Muscle layer of duodenum (tissue), 2 donors: ENCODE measurements at regions not wholly inside any gene's neighbourhood (a gene's known extent, or its start where the extent isn't known, plus 50 kb on each side); places are given as distances from the start of the nearest gene placed in this dataset.
"Not testable (repeated sequence)": the region's sequence is repeated elsewhere in the genome, so short reads cannot be mapped to it uniquely, and the experiment has no call there.

Source experiments
- H3K27ac ChIP-seq: one replicate; pipeline ENCODE4 v1.7.0; 2013; ENCODE audit warnings: mild to moderate bottlenecking, low read length
- H3K27me3 ChIP-seq: one replicate; pipeline ENCODE4 v1.7.0; 2013; ENCODE audit warnings: low read depth, mild to moderate bottlenecking, control low read depth, low read length
- H3K36me3 ChIP-seq, 2 donors: one replicate each; pipeline ENCODE4 v1.7.0; 2013; ENCODE audit warnings: low read length in 2 of 2, control low read depth in 1 of 2, mild to moderate bottlenecking in 1 of 2; ENCODE audit not compliant: insufficient read depth in 2 of 2, control insufficient read depth in 1 of 2
- H3K4me1 ChIP-seq, 2 donors: one replicate each; pipeline ENCODE4 v1.7.0; 2013; ENCODE audit warnings: low read length in 2 of 2, mild to moderate bottlenecking in 2 of 2, control low read depth in 1 of 2, moderate library complexity in 1 of 2; ENCODE audit not compliant: insufficient read depth in 2 of 2, control insufficient read depth in 1 of 2
- H3K4me3 ChIP-seq, 2 donors: one replicate each; pipeline ENCODE4 v1.7.0; 2013; ENCODE audit warnings: low read length in 2 of 2, low read depth in 1 of 2, mild to moderate bottlenecking in 1 of 2
- H3K9me3 ChIP-seq, 2 donors: one replicate each; pipeline ENCODE4 v1.7.0; 2013; ENCODE audit warnings: low read length in 2 of 2, control low read depth in 1 of 2, mild to moderate bottlenecking in 1 of 2; ENCODE audit not compliant: control insufficient read depth in 1 of 2
- donor health status: healthy.

DNA sequence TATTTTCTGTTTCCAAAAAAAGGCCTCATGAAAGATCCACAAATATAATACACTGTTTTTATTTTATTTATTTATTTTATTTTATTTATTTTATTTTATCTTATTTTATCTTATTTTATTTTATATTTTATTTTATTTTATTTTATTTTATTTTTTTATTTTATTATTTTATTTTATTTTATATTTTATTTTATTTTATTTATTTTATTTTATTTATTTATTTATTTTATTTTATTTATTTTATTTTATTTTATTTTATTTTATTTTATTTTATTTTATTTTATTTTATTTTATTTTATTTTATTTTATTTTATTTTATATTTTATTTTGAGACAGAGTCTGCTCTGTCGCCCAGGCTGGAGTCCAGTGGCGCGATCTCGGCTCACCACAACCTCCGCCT is 285.9 kb upstream of the LYZL1 start:
- H3K4me1 ChIP-seq, H3K27ac ChIP-seq, H3K9me3 ChIP-seq, H3K36me3 ChIP-seq, H3K27me3 ChIP-seq, H3K4me3 ChIP-seq: not testable (repeated sequence)

DNA sequence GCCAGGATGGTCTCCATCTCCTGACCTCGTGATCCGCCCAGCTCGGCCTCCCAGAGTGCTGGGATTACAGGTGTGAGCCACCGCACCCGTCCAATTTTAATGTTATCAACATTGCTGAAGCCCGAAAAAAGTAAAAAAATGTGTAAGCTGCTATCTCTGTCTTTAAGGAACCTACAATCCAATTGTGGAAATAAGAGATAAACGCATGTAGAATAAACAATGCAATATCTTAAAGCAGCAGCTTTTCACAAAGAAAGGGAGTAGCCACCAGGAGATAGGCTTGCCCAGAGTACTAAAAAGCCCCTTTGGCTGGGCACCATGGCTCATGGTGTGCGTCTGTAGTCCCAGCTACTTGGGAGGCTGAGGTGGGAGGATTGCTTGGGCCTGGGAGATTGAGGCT is 282.9 kb upstream of the LYZL1 start:
- Histone ChIP-seq H3K4me1 (no peaks in the 10 kb centered on the region), H3K27me3 (no peaks in the 10 kb centered on the region), H3K27ac (no peak overlapping the region), H3K36me3 (no peaks in the 10 kb centered on the region), H3K4me3 (no peak overlapping the region), H3K9me3 (no peaks in the 10 kb centered on the region)

DNA sequence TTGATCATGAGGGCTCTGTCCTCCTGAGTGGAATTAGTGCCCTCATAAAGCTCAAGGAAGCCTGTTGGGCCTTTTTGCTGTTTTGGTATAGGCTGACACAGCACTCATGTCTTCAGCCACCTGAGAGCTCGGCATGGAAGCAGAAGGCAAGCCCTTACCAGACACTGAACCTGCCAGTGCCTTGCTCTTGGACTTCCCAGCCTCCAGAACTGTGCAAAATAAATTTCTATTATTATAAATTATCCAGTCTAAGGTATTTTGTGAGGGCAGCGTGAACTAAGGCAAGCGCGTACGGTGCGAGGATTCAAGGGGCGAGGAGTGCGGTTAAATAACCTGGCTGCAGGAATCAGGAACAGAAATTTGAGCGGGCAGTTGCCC is 281.5 kb upstream of the LYZL1 start:
- no peaks in the 10 kb centered on the region for H3K27me3 ChIP-seq
- H3K27ac ChIP-seq = no peak overlapping the region
- H3K4me1 ChIP-seq = no peaks in the 10 kb centered on the region
- H3K9me3 ChIP-seq = no peaks in the 10 kb centered on the region
- H3K4me3 ChIP-seq = no peak overlapping the region
- H3K36me3 ChIP-seq = no peaks in the 10 kb centered on the region

DNA sequence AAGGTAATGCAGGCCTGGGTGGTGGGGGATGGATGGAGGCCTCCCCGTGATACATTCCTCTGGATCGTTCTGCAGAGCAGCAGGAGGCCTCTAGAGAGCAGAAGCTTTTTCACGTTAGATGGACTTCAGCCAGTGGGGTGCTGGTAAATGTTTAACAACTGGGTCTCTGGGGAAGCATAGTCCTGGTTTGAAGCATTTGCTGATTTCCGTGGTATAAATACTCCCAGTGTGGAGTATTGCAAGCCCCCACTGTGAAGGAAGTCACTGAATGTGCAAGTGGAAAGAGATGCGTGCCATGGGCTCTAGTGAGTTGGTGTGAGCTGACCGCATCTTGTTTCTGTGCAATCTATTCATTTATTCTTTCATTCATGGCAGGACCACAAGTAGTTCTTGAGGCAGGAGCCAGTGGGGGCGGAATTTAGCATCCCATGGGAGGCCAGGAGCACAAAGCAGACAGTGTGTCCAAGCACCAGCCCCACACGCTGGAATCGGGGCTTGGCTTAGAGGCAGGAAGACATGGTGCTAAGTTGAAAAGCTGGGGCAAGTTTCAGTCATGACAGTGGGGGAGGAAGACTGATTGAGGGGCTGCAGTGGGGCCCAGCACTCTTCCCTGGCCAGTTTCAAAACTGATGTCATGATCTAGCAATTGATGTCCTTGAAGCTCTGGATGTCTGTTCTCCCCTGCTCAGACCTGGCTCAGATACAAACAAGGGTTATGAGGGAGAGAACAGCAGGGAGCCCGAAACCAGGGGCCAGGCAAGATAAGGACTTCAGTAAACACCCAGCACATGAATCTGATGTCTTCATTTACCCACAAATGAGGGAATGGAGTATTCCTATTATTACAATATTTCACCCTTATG is 280.9 kb upstream of the LYZL1 start:
- Histone ChIP-seq H3K27ac (no peak overlapping the region), H3K27me3 (no peaks in the 10 kb centered on the region), H3K36me3 (no peaks in the 10 kb centered on the region), H3K4me3 (no peak overlapping the region), H3K9me3 (no peaks in the 10 kb centered on the region), H3K4me1 (no peaks in the 10 kb centered on the region)

DNA sequence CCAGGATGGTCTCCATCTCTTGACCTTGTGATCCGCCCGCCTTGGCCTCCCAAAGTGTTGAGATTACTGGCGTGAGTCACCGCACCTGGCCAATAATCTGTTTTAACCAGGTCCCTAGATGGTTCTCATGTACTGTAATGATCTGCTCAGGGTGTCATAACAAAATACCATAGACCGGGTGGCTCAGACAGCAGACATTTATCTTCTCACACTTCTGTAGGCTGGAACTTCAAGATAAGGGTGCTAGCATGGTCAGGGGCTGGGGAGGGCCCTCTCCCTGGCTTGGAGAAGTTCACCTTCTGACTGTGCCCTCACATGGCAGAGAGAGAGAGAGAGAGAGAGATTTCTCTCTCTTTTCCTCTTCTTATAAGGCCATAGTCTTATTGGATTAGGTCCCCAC is 279.4 kb upstream of the LYZL1 start:
- H3K4me1 ChIP-seq = no peaks in the 10 kb centered on the region
- H3K4me3 ChIP-seq = no peak overlapping the region
- no peaks in the 10 kb centered on the region for H3K36me3 ChIP-seq
- no peak overlapping the region for H3K27ac ChIP-seq
- H3K9me3 ChIP-seq = no peaks in the 10 kb centered on the region
- no peaks in the 10 kb centered on the region for H3K27me3 ChIP-seq

DNA sequence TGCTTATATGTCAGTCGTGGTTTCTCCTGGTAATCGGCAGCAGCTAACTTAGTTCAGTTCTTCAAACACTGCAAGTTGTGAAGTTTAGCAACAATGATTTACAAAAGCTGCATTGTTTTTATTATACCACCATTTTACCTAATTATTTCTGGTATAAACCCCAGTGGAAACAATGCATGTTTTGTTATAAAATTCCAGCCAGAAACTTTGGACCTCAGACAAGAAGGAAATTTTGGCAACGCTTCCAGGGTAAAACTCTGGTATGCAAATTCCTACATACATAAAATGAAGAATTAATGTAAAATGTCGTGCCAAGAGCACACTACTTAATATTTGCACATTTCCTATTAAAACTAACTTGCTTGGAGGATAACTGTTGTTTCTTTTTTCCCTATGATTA is 277.4 kb upstream of the LYZL1 start:
- Histone ChIP-seq H3K36me3 (no peaks in the 10 kb centered on the region), H3K4me1 (no peaks in the 10 kb centered on the region), H3K4me3 (no peak overlapping the region), H3K9me3 (no peaks in the 10 kb centered on the region), H3K27me3 (no peaks in the 10 kb centered on the region), H3K27ac (no peak overlapping the region)

DNA sequence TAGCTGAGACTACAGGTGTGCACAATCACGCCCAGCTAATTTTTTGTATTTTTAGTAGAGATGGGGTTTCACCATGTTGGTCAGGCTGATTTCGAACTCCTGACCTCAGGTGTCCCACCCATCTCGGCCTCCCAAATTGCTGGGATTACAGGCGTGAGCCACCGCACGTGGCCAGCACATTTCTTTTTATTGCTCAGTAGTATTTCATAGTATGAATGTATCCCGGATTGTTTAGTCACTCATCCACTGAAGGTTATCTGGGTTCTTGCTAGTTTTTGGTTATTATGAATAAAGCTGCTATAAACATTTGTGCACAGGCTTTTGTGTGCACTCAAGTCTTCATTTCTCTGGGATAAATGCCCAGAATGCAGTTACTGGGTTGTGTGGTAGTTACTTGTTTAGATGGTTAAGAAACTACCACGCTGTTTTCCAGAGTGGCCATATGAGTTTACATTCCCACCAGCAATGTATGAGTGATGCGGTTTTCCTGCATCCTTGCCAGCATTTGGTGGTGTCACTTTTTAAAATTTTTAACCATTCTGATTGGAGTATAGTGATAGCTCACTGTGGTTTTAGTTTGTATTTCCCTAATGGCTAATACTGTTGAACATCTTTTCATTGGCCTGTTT is 275.8 kb upstream of the LYZL1 start:
- Histone ChIP-seq H3K9me3 (no peaks in the 10 kb centered on the region), H3K4me1 (no peaks in the 10 kb centered on the region), H3K36me3 (no peaks in the 10 kb centered on the region), H3K4me3 (no peak overlapping the region), H3K27ac (no peak overlapping the region), H3K27me3 (no peaks in the 10 kb centered on the region)

DNA sequence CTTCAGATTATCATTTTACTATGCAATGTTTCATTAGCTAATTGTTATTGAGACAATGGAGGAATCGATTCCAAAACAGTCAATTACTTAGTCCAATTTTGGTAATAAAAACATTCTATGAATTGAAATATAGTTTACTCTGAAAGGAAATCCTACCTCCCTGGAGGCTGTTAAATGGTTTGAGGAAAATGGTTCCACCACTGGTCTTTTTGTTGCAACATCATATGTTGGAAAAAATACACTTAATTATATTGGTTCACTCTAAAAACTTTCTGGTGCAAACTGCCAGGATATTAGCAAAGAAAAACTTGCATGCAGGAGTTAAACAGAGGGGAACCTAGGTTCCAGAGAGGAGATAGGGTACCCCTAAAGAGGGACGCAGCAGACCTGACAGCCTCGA is 267.3 kb upstream of the LYZL1 start:
- no peak overlapping the region for H3K27ac ChIP-seq
- no peaks in the 10 kb centered on the region for H3K4me1 ChIP-seq
- H3K4me3 ChIP-seq = no peak overlapping the region
- H3K9me3 ChIP-seq = no peaks in the 10 kb centered on the region
- H3K27me3 ChIP-seq = no peaks in the 10 kb centered on the region
- H3K36me3 ChIP-seq = no peaks in the 10 kb centered on the region

DNA sequence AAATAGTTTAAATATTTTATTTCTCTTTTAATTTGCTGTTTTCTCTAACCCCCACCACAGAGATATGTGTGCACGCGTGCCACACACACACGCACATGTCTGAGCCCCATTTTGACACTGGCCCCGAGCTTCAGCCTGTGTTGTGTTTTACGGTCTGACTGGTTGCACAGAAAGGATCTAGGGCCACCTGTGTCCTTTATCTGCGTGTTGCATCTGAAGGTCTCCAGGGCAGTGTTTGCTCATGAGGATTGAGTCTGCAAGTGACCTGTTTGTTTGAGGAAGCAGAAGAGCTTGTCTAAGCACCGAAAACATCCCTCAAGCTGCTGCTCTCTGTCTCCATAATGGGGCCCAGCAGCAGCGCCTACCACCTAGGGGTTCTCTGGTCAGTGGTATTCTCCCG is 266.4 kb upstream of the LYZL1 start:
- Histone ChIP-seq H3K9me3 (no peaks in the 10 kb centered on the region), H3K36me3 (no peaks in the 10 kb centered on the region), H3K27me3 (no peaks in the 10 kb centered on the region), H3K4me1 (no peaks in the 10 kb centered on the region), H3K4me3 (no peak overlapping the region), H3K27ac (no peak overlapping the region)

DNA sequence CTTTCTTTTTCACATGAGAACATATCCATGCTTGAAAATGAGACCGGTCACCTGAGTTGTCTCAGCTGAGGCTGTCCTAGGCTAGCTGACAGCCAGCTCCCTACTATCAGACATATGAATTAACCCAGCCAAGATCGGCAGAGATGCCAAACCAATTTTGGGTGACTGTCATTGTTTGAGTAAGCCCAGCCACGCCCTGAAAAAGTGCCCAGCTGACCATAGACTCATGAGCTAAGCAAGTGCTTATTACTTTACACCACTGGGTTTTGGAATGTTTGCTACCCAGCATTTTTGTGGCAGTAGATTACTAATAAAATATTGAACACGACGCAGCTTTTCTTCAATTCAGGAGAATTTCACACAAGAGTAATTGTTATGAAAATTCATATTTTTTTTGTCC is 265.2 kb upstream of the LYZL1 start:
- no peak overlapping the region for H3K4me3 ChIP-seq
- H3K27ac ChIP-seq = no peak overlapping the region
- H3K27me3 ChIP-seq = no peaks in the 10 kb centered on the region
- no peaks in the 10 kb centered on the region for H3K4me1 ChIP-seq
- no peaks in the 10 kb centered on the region for H3K9me3 ChIP-seq
- H3K36me3 ChIP-seq = no peaks in the 10 kb centered on the region

DNA sequence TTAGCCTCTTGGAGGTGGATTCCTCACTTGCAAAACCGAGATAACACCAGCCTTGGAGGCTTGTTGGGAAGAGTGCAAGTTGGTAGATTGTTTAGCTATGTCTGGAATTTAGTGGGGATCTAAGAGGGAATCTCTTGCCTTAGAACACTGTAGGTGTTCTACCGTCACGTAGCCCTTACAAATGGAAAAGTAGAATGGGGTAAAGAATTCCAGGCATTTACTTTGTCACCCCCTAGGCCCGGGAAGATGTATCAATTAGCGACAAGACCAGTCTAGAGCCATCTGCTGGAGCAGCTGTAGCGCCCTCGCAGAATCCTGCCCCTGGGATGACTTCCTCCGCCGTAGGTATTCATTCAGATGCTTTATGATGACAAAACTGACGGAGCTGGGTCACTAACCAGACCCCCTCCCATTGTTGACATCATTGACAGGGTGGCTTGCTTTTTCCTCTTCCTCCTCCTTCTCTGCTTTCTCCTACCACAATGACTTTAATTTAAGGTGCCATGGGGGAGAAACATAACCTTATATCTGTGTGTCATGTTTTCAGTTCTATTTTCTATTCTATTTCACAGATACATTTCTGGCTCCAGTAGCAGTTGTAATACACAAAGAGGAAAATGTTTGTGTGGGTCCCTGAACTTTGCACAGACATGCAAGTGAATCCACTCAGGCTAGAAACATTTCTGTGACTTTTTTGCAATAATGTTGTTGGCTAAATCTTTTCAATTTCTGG is 262.6 kb upstream of the LYZL1 start:
- no peaks in the 10 kb centered on the region for H3K36me3 ChIP-seq
- no peaks in the 10 kb centered on the region for H3K9me3 ChIP-seq

More for the DNA sequence above, 262.6 kb upstream of the LYZL1 start:
- no peaks in the 10 kb centered on the region for H3K4me1 ChIP-seq
- H3K27ac ChIP-seq = no peak overlapping the region
- H3K4me3 ChIP-seq = no peak overlapping the region
- H3K27me3 ChIP-seq = no peaks in the 10 kb centered on the region
